GM18858 (cell line): ENCODE measurements at regions not wholly inside any gene's neighbourhood (a gene's known extent, or its start where the extent isn't known, plus 50 kb on each side); places are given as distances from the start of the nearest gene placed in this dataset.
"Not testable (repeated sequence)": the region's sequence is repeated elsewhere in the genome, so short reads cannot be mapped to it uniquely, and the experiment has no call there.

Experiments used
- ATAC-seq: cut with Tn5 transposase; IDR thresholded peaks from one replicate; pipeline ENCODE4 v1.9.1; 2021; ENCODE audit not compliant: unreplicated experiment

- ATAC-seq: no peak
These were observed 211.6 kb upstream of the SAMSN1 start for GRCh38 chr21:14757533-14758327.

GRCh38 chr21:14755086-14755485, 209.0 kb upstream of the SAMSN1 start:
- no peak for ATAC-seq

DNA sequence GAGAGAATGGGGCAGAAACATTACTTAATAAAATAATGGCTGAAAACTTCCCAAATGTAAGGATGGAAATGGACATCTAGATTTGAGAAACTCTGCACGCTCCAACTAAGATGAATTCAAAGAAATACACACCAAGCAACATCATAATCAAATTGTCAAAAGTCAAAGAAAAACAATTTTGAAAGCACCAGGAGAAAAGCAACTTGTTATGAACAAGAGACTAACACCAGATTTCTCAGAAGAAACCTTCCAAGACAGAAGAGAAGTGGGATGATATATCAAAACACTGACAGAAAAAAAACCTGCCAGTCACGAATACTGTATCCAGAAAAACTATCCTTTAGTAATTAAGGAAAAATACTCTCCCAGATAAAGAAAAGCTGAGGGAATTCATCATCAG, 208.6 kb upstream of the SAMSN1 start:
- ATAC-seq: no peak

GRCh38 chr21:14754259-14754604, 208.1 kb upstream of the SAMSN1 start:
- no peak for ATAC-seq

DNA sequence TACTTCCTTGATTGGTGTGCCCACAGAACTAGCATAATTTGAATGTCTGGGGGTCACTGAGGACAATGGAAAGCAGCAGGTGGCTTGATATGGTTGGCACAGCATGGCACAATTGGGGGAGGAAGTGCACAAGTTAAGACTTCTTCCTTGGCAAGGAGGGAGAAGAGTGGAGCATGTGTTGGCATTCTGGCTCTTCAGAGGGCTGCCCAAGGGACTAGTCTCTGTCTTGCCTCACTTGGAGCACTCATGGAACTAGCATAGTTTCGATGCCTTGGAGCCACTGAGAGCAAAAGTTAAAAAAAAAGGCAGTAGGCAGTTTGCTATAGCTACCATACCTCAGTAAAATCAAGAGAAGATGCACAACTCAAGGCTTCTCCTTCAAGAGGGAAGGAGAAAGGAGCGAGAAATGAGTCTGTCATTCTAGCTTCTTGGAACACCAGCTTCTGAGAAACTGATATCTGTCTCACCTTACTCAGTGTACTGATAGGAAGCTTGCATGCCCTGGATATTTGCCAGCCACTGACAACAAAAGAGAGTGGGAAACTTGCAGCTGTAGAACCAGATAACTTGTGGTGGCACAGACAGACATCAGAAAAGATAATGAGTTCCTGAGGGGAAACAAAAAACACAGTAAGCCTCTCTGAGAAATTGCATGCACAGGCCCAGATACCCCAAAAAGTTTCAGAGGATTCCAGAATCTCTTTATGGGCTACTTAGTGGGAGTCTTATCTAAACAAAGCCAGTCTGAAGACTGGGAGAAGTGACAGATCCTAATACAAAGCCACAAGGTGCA, 207.5 kb upstream of the SAMSN1 start:
- peak; percentile 48 for ATAC-seq

- no peak for ATAC-seq
These were observed 207.0 kb upstream of the SAMSN1 start for GRCh38 chr21:14753069-14753465.

DNA sequence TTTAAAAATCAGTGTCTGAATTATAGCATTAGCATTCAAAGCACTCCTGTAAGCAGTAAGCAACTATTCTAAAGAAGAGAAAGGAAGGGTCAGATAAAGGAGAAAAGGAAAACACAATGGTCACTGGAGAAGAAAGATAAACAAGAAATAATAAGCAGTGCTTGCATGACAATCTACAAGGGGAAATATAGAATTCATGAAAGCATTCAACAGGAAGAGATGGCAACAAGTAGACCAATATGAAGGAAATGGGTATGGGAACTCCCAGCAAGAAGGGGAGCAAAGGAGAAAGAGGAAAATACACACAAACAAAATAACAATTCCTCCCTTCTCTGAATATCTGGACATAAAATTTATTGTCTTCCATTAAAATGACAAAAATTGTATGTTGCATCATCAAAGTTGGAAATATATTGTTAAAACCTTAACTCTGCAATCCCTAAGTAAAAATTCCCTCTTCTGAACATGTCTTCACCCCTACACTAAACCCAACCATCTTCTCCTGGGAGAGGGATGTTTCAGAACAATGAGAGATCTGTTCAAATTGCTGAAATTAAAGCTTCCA, 206.3 kb upstream of the SAMSN1 start:
- ATAC-seq: no peak

GRCh38 chr21:14751602-14752344, 205.7 kb upstream of the SAMSN1 start:
- ATAC-seq: no peak

DNA sequence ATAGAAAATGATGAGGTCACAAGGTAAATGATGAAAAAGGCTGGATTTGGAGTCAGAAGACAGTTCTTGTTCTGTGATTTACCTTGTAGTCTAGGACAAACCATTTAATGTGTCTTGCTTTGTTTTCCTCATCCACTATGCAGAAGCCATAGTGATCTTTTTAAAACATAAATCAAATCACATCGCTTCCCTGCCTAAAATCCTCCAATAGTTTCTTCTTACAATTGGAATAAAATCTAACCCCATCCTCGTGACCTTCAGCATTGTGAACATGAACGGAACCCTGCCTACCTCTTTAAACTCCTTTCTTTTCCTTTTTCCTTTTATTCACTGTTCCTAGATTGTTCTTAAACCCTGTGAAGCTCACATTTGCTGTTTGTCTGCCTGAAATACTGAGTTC, 204.9 kb upstream of the SAMSN1 start:
- ATAC-seq: no peak

- no peak for ATAC-seq
These were observed 203.9 kb upstream of the SAMSN1 start for GRCh38 chr21:14750041-14750440.

- no peak for ATAC-seq
These were observed 202.5 kb upstream of the SAMSN1 start for GRCh38 chr21:14748662-14749061.

GRCh38 chr21:14744368-14744767, 198.3 kb upstream of the SAMSN1 start:
- ATAC-seq: no peak

- no peak for ATAC-seq
These were observed 196.0 kb upstream of the SAMSN1 start for GRCh38 chr21:14742119-14742518.

GRCh38 chr21:14741256-14741655, 195.1 kb upstream of the SAMSN1 start:
- no peak for ATAC-seq

- ATAC-seq: no peak
These were observed 194.6 kb upstream of the SAMSN1 start for GRCh38 chr21:14740692-14741091.

DNA sequence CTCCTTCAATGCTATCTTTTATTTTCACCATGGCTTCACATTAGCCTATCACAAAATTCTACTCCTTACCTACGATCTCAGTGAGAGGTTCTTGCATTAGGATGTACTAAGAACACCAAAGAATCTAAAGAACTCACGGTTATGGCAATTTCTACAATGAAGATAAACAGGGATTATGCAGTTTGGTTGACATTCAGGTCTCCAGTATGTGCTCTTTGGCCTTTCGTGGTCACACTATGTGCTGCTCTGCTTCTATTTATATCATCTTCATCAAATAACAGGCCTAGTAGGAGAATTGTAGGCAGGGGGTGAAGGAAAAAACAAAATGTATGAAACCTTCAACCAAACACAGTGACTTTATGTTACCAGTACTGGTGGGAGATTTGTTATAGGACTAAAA, 194.0 kb upstream of the SAMSN1 start:
- no peak for ATAC-seq

- ATAC-seq: no peak
These were observed 193.5 kb upstream of the SAMSN1 start for GRCh38 chr21:14739590-14739989.

DNA sequence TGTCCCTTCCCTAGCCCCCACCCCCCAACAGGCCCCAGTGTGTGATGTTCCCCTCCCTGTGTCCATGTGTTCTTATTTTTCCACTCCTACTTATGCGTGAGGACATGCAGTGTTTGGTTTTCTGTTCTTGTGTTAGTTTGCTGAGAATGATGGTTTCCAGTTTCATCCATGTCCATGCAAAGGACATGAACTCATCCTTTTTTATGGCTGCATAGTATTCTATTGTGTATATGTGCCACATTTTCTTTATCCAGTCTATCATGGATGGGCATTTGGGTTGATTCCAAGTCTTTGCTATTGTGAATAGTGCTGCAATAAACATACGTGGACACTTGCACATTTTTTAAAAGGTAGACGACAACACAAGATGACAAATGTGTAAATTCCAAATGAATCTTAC, 192.5 kb upstream of the SAMSN1 start:
- not testable (repeated sequence) for ATAC-seq

DNA sequence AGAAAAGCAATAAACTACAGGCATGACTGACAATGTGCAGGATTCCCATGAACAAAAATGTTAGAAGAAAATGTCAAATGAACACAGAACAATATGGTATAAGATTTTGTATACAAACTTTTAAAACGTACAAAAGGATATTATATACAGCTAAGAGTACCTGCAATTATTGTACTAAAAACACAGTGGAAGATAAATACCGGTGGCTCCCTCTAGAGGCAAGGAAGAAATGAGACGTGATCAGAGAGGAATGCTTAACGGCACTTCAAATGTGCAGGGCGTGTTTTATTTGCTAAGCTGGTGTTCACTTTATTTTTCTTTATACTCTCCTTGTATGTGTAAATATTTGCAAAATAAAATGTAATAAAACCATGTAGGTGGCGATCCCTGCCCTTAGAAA, 191.8 kb upstream of the SAMSN1 start:
- no peak for ATAC-seq

DNA sequence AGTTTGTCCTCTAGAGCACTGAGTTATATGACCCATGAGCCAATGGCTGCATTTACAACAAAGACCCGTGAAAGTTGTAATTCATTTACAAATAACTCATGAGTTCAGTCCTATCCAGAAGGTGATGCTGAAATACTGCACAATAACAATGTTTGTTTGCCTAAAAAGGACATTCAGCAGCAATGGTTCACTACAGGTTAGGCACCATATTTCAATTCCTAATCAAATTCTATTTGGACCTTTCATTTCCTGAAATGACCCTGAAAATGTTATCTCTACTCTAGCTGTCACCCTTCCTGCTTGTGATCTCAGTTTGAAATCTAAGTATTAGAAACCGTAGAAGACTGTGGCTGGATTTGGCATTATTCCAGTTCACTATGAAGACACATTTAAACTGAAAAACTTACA, 191.2 kb upstream of the SAMSN1 start:
- ATAC-seq: no peak

GRCh38 chr21:14736672-14737071, 190.6 kb upstream of the SAMSN1 start:
- no peak for ATAC-seq
